Rectal smooth muscle tissue (tissue), 1 donor: ENCODE measurements at regions not wholly inside any gene's neighbourhood (a gene's known extent, or its start where the extent isn't known, plus 50 kb on each side); places are given as distances from the start of the nearest gene placed in this dataset.

Experiments
- H3K27ac ChIP-seq: one replicate; pipeline ENCODE4 v1.7.0; 2013; ENCODE audit warnings: low read depth, low read length, inconsistent platforms
- H3K27me3 ChIP-seq: one replicate; pipeline ENCODE4 v1.7.0; 2013; ENCODE audit warnings: low read length; ENCODE audit not compliant: control insufficient read depth, insufficient read depth
- H3K36me3 ChIP-seq: one replicate; pipeline ENCODE4 v1.7.0; 2013; ENCODE audit warnings: low read length; ENCODE audit not compliant: control insufficient read depth, insufficient read depth
- H3K4me1 ChIP-seq: one replicate; pipeline ENCODE4 v1.7.0; 2013; ENCODE audit warnings: low read length; ENCODE audit not compliant: control insufficient read depth, insufficient read depth
- H3K4me3 ChIP-seq: one replicate; pipeline ENCODE4 v1.7.0; 2013; ENCODE audit warnings: low read length
- H3K9ac ChIP-seq: one replicate; pipeline ENCODE4 v1.7.0; 2013; ENCODE audit warnings: low read length

DNA sequence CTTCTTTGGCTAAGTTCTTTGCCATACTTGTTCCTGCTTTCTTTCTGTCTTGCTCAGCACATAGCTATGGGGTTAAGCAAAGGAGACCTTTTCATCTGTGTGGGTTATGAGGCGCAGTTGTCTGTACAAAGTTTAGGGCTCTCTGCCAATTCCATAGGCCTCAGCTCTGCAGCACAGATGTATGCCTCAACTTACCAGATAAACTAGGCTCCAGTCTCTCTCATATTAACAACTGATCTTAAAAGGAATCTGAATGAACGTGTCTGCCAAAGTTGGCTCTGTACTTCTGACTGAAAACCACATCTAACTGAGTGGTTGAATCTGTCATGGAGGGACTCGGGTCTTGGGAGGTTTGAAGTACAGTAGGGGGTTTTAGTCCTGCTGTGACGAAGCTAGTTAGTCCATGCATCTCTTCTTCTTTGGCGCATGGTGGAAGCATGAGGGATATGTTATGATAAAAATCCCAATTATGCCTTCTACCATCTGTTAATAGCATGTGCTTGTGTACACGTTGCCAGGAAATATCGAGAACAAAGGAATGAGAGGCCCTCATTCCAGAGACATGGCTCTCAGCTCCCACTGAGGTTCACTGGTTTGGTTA, 114.6 kb upstream of the TSC22D2 start:
- no peak overlapping the region for H3K4me3 ChIP-seq
- no peaks in the 10 kb centered on the region for H3K4me1 ChIP-seq
- no peaks in the 10 kb centered on the region for H3K36me3 ChIP-seq
- H3K9ac ChIP-seq, result no peak overlapping the region
- H3K27ac ChIP-seq, result no peak overlapping the region
- no peaks in the 10 kb centered on the region for H3K27me3 ChIP-seq

DNA sequence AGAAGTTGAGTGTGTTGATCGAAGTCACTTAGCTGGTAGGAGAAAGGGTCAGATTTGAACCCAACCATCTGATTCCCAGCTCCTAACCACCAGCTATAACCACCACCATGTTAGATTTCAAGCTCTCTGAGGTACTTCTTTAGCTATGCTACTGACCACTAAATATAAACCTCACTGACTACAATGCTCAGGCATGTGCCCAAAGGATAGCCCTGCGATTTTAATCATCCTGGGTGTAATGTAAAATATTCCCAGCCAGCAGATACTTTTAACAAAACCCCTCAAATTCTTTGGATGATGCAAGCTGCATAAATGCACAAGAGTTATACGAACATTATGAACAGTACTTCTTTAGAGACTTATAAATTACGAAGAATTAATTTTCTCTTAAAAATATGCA, 115.2 kb upstream of the TSC22D2 start:
- no peaks in the 10 kb centered on the region for H3K4me1 ChIP-seq

DNA sequence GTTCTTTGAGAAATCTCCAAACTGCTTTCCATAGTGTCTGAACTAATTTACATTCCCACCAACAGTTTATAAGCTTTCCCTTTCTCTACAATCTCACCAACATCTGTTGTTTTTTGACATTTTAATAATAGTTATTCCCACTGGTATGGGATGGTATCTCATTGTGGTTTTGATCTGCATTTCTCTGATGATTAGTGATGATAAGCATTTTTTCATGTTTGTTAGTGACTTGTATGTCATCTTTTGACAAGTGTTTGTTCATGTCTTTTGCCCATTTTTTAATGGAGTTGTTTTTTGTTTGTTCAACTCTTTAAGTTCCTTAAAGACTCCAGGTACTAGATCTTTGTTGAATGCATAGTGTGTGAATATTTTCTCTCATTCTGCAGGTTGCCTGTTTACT, 116.6 kb upstream of the TSC22D2 start:
- no peak overlapping the region for H3K9ac ChIP-seq
- no peak overlapping the region for H3K27ac ChIP-seq
- H3K27me3 ChIP-seq, result no peaks in the 10 kb centered on the region
- H3K36me3 ChIP-seq, result no peaks in the 10 kb centered on the region
- H3K4me3 ChIP-seq, result no peak overlapping the region
- H3K4me1 ChIP-seq, result no peaks in the 10 kb centered on the region

More for the DNA sequence above, 115.2 kb upstream of the TSC22D2 start:
- no peak overlapping the region for H3K9ac ChIP-seq
- no peak overlapping the region for H3K27ac ChIP-seq
- no peaks in the 10 kb centered on the region for H3K36me3 ChIP-seq
- H3K27me3 ChIP-seq, result no peaks in the 10 kb centered on the region
- H3K4me3 ChIP-seq, result no peak overlapping the region

DNA sequence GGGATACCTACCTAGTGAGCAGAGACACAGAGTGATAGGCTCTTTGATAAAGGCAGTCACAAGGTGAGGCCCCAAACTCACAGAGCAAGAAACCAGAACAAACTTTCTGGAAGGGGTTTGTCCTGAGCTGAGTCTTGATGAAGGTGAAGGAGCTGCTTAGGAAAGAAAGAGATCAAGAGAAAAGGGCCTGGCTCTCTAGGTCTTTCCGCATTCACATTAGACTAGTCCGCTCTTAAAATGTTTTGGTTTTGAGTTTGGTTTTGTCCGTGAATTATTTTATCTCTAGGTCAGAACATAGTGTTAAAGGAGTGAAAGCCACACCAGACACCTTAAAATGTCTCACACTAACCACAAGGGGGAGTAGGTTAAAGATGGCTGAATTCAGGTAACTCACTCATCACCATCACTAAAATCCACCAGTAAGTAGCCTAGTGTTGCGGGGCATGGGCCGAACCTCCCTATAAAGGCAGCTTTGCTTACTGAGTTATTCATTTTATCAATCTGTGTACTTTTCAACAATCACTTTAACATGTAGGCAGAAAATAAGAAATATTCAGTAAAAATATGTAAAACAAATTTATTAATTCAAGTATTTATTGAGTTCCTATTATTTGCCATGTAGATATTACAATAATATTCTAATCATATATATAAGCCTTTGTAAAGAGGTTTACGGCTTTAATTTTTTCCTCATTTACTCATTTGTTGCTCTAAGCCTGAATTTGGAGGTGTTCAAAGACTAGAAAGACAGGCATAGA, 121.5 kb upstream of the TSC22D2 start:
- Histone ChIP-seq H3K27me3 (no peaks in the 10 kb centered on the region), H3K9ac (no peak overlapping the region), H3K27ac (no peak overlapping the region), H3K4me1 (no peaks in the 10 kb centered on the region), H3K36me3 (no peaks in the 10 kb centered on the region), H3K4me3 (no peak overlapping the region)

DNA sequence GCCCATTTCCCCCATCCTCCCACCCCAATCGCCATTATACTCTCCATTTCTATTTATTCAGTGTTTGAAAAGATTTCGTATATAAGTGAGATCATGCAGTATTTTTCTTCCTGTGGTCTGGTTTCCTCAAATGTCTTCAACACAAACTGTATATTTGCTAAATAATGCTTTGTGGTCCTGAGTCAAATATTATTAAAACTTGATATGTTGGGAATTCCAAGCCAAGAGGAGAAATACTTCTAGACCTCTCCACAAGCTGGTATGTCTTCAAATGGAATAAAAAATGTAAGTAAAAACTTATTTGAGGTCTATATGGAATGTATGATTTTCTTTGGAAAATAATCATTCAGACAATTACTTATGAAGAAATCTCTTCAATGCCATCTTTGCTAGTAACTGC, 122.5 kb upstream of the TSC22D2 start:
- Histone ChIP-seq H3K36me3 (no peaks in the 10 kb centered on the region), H3K4me1 (no peaks in the 10 kb centered on the region), H3K27me3 (no peaks in the 10 kb centered on the region), H3K27ac (no peak overlapping the region), H3K9ac (no peak overlapping the region), H3K4me3 (no peak overlapping the region)

DNA sequence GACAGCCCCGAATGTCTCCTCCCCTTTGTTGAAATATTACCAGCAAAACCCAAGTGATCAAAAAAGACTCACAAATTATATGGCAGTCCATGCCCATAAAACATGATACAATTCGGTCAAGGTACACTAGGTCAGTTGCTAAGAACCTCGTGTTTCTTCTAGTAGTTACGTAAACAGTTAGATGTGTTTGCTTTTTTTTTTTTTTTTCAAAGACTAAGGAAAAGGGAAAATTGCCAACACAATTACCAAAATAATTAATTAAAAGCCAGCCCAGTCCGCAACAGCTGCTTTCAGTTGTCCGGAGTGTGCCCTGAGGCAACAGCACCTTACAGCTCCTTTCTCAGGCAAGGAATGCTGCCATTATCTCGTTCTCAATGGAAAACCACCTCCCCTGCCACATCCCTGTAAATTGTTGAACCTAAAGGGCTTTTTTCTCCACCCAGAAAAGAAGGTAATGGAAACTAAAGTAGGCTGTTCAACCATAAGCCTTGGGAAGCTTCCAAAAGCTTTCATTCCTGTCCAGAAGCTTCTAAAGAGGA, 129.2 kb upstream of the TSC22D2 start:
- Histone ChIP-seq H3K27me3 (no peaks in the 10 kb centered on the region), H3K36me3 (no peaks in the 10 kb centered on the region), H3K27ac (no peak overlapping the region), H3K4me1 (no peaks in the 10 kb centered on the region), H3K4me3 (no peak overlapping the region), H3K9ac (no peak overlapping the region)

DNA sequence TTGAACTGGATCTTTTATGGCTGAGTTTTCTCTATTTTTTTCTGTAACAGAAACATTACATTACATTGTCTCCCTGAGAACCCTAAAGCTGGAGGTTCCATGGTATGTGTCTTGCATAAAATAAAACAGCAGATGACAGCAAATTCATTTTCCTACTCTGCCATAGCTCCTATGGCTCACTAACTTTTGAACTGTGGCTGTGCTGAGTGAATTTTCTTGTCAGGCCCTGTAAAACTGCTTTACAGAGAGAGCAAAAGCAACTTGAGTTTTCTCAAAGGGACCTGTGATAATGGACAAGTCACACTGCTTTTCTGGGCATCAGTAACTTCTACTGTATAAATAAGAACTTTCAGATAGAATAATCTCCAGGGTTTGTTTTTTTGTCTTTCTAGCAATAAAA, 129.9 kb upstream of the TSC22D2 start:
- Histone ChIP-seq H3K27me3 (no peaks in the 10 kb centered on the region), H3K9ac (no peak overlapping the region), H3K36me3 (no peaks in the 10 kb centered on the region), H3K4me1 (no peaks in the 10 kb centered on the region), H3K4me3 (no peak overlapping the region), H3K27ac (no peak overlapping the region)

DNA sequence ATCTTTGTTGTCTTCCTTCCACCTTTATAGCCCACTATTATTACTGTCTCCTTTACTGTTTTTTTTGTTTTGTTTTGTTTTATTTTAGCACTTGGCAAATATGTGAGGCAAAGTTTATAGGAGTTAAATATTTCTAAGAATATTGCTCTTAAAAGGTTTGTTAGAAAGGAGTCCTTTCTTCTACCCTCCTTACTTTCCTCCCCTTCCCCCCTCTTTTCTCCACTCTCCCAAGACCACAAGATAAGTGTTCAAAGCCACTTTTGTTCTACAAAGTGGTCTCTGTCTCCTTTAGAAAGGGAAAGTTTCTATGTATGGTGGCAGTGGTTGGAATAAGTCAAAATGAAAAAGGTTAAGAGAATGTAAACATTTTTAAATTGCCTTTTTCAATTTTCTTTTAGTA, 130.7 kb upstream of the TSC22D2 start:
- H3K9ac ChIP-seq, result no peak overlapping the region
- no peaks in the 10 kb centered on the region for H3K36me3 ChIP-seq
- H3K4me3 ChIP-seq, result no peak overlapping the region
- H3K27ac ChIP-seq, result no peak overlapping the region
- H3K4me1 ChIP-seq, result no peaks in the 10 kb centered on the region
- H3K27me3 ChIP-seq, result no peaks in the 10 kb centered on the region

DNA sequence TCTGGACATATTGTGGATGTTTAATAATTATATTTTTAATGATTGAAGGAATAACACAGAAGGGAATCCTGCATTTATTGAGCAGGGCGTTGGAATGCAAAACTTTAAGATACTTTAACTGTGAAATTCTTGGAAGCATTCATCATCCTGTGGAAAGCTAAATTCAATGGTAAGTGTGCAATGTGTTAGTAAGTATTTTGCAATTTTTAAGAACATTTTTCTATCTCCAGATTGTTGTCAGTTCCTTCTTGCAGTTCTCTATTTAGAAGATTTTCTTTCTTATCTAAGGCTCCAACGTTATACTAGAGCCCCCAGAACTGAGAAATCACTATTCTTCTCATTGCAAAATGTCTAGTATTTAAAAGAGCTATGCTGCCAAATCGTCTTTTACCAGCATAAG, 132.2 kb upstream of the TSC22D2 start:
- Histone ChIP-seq H3K9ac (no peak overlapping the region), H3K4me1 (no peaks in the 10 kb centered on the region), H3K36me3 (no peaks in the 10 kb centered on the region), H3K4me3 (no peak overlapping the region), H3K27ac (no peak overlapping the region), H3K27me3 (no peaks in the 10 kb centered on the region)

DNA sequence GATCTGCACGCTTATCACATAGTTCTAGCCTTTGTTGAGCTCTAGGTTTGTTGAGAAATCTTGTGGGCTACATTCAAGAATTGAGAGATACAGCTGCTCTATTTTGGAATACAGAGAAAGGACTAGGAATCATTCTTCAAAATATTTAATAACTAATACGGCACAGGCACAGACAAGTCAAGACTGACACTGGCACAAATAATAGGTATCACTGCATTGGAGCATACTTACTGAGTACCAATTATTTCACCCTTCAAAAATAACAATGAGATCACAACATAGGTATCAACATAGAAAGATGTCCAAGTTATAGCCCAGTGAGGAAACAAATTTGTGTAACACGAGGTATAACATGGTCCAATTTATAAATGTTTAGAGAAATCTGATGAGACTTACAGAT, 133.7 kb upstream of the TSC22D2 start:
- no peaks in the 10 kb centered on the region for H3K4me1 ChIP-seq
- H3K27ac ChIP-seq, result no peak overlapping the region
- no peak overlapping the region for H3K9ac ChIP-seq
- H3K27me3 ChIP-seq, result no peaks in the 10 kb centered on the region
- no peak overlapping the region for H3K4me3 ChIP-seq
- no peaks in the 10 kb centered on the region for H3K36me3 ChIP-seq

DNA sequence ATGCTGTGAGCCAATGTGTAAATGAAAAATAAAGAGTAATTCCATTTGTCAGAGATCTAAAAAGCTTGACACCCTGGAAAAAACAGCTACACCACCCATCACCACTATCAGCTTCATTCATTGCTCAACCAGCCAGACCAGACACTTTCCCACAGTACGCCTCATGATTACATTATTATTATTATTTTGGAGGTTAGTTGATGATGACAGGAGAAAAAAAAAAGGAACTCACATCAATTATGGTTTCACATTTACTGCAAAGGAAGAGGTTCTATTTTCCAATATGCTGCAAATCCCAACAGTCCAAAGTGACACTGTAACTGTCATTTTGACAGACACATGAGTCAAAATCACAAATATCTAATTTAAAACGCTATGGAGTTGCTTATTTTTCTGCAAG, 134.7 kb upstream of the TSC22D2 start:
- Histone ChIP-seq H3K4me1 (no peaks in the 10 kb centered on the region), H3K27me3 (no peaks in the 10 kb centered on the region), H3K27ac (no peak overlapping the region), H3K9ac (no peak overlapping the region), H3K36me3 (no peaks in the 10 kb centered on the region), H3K4me3 (no peak overlapping the region)

DNA sequence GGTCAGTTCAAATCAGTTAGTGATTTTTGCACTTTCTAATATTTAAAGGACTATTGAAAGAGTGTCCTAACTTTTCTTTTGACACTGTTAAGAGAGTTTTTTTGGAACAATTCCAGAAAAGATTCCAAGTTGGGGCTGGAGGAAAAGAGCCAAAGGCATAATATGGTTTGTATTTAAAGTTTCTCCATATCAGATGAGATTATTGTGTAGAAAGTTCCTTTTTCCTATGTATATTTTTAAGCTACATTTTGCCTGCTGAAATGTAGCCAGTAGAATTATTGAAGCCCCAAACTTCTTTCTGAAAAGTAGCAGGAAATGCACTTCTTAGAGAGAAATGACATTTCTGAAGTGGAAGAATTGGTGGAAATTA, 136.5 kb upstream of the TSC22D2 start:
- Histone ChIP-seq H3K27ac (no peak overlapping the region), H3K9ac (no peak overlapping the region), H3K27me3 (no peaks in the 10 kb centered on the region), H3K4me1 (no peaks in the 10 kb centered on the region), H3K4me3 (no peak overlapping the region), H3K36me3 (no peaks in the 10 kb centered on the region)
